RWPE2 (cell line): ENCODE measurements at regions not wholly inside any gene's neighbourhood (a gene's known extent, or its start where the extent isn't known, plus 50 kb on each side); places are given as distances from the start of the nearest gene placed in this dataset.

Experiments used
- ATAC-seq: fragments of 200-7000 bp; cut with Tn5 transposase; 3 replicates; pipeline ENCODE4 v1.9.1; 2021; ENCODE audit warnings: low read depth
- DNase-seq: peaks from one replicate; pipeline ENCODE4 v3.0.0-alpha.2; 2020; ENCODE audit warnings: low spot score
- H3K27ac ChIP-seq: fragments of 450-650 bp; 2 replicates; pipeline ENCODE4 v1.5.1; 2017; ENCODE audit warnings: mild to moderate bottlenecking; ENCODE audit not compliant: poor library complexity, severe bottlenecking
- H3K27me3 ChIP-seq: fragments of 250-450 bp; sonication (Bioruptor Pico); 2 replicates; pipeline ENCODE4 v1.5.1; 2021; ENCODE audit warnings: mild to moderate bottlenecking, moderate library complexity; ENCODE audit not compliant: insufficient read depth, poor library complexity, severe bottlenecking
- H3K36me3 ChIP-seq: fragments of 250-450 bp; sonication (Bioruptor Pico); 2 replicates; pipeline ENCODE4 v1.5.1; 2020; ENCODE audit warnings: low read depth, mild to moderate bottlenecking, moderate library complexity
- H3K4me1 ChIP-seq: fragments of 250-450 bp; sonication (Bioruptor Pico); 2 replicates; pipeline ENCODE4 v1.5.1; 2021; ENCODE audit warnings: mild to moderate bottlenecking, moderate library complexity; ENCODE audit not compliant: insufficient read depth, poor library complexity, severe bottlenecking
- H3K4me3 ChIP-seq: fragments of 250-450 bp; sonication (Bioruptor Pico); 2 replicates; pipeline ENCODE4 v1.5.1; 2021; ENCODE audit warnings: mild to moderate bottlenecking, moderate library complexity; ENCODE audit not compliant: severe bottlenecking
- H3K9me3 ChIP-seq: fragments of 250-450 bp; sonication (Bioruptor Pico); 2 replicates; pipeline ENCODE4 v1.5.1; 2021; ENCODE audit warnings: mild to moderate bottlenecking, moderate library complexity; ENCODE audit not compliant: severe bottlenecking
- TF ChIP-seq, protein P1 (sequence below): fragments of 450-650 bp; IDR thresholded peaks from one replicate; pipeline ENCODE4 v1.5.1; 2017; ENCODE audit warnings: mild to moderate bottlenecking, moderate library complexity; ENCODE audit not compliant: poor library complexity, severe bottlenecking

DNA sequence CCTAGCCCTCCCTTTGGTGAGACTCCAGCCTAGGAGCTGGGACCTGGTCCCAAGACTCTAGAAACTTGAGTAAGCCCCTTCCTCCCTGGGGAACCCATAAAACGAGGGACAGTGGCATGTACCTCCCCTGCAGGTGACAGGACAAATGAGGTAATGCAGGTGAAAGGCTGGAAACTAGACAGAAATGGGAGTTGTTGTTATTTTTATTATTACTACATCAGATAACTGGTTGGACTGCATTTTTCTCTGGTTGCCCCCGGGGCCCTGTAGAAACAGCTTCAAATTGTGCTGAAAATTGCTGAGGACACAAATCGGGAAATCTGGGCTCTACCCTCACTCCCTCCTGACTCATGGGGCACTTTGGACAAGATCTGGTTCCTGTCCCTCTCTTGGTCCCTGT lies 132.3 kb upstream of the WNT4 start:
- no peaks in the 10 kb centered on the region for H3K27me3 ChIP-seq
- TF ChIP-seq, protein P1, sequence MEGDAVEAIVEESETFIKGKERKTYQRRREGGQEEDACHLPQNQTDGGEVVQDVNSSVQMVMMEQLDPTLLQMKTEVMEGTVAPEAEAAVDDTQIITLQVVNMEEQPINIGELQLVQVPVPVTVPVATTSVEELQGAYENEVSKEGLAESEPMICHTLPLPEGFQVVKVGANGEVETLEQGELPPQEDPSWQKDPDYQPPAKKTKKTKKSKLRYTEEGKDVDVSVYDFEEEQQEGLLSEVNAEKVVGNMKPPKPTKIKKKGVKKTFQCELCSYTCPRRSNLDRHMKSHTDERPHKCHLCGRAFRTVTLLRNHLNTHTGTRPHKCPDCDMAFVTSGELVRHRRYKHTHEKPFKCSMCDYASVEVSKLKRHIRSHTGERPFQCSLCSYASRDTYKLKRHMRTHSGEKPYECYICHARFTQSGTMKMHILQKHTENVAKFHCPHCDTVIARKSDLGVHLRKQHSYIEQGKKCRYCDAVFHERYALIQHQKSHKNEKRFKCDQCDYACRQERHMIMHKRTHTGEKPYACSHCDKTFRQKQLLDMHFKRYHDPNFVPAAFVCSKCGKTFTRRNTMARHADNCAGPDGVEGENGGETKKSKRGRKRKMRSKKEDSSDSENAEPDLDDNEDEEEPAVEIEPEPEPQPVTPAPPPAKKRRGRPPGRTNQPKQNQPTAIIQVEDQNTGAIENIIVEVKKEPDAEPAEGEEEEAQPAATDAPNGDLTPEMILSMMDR = no peak
- no peaks in the 10 kb centered on the region for H3K9me3 ChIP-seq
- no peaks in the 10 kb centered on the region for H3K36me3 ChIP-seq
- peaks cover 8% of the 10 kb centered on the region for H3K4me1 ChIP-seq
- no peak overlapping the region for H3K27ac ChIP-seq
- ATAC-seq (peak; percentile 48; the same call in 2 of the 3 replicates), DNase-seq (no peak)
- H3K4me3 ChIP-seq = no peak overlapping the region

GRCh38 chr1:22275626-22276395 lies 132.9 kb upstream of the WNT4 start:
- Histone ChIP-seq H3K4me3 (no peak overlapping the region), H3K36me3 (no peaks in the 10 kb centered on the region), H3K4me1 (peaks cover 8% of the 10 kb centered on the region), H3K27ac (no peak overlapping the region), H3K9me3 (no peaks in the 10 kb centered on the region), H3K27me3 (no peaks in the 10 kb centered on the region)
- TF ChIP-seq, protein P1 = peak; percentile 79
- peak; percentile 85 for ATAC-seq
- no peak for DNase-seq

- ATAC-seq (no peak), DNase-seq (no peak)
- H3K27me3 ChIP-seq = no peaks in the 10 kb centered on the region
- TF ChIP-seq, protein P1 = no peak
- peaks cover 8% of the 10 kb centered on the region for H3K4me1 ChIP-seq
- H3K4me3 ChIP-seq = no peak overlapping the region
- no peaks in the 10 kb centered on the region for H3K36me3 ChIP-seq
- H3K9me3 ChIP-seq = no peaks in the 10 kb centered on the region
- no peak overlapping the region for H3K27ac ChIP-seq
Observed at GRCh38 chr1:22276396-22276748, 133.5 kb upstream of the WNT4 start.

- TF ChIP-seq, protein P1 = no peak
- Histone ChIP-seq H3K4me1 (peaks cover 8% of the 10 kb centered on the region), H3K27ac (no peak overlapping the region), H3K36me3 (no peaks in the 10 kb centered on the region), H3K27me3 (no peaks in the 10 kb centered on the region), H3K4me3 (no peak overlapping the region), H3K9me3 (no peaks in the 10 kb centered on the region)
- ATAC-seq (no peak), DNase-seq (no peak)
Observed at GRCh38 chr1:22277662-22278061, 134.8 kb upstream of the WNT4 start.

DNA sequence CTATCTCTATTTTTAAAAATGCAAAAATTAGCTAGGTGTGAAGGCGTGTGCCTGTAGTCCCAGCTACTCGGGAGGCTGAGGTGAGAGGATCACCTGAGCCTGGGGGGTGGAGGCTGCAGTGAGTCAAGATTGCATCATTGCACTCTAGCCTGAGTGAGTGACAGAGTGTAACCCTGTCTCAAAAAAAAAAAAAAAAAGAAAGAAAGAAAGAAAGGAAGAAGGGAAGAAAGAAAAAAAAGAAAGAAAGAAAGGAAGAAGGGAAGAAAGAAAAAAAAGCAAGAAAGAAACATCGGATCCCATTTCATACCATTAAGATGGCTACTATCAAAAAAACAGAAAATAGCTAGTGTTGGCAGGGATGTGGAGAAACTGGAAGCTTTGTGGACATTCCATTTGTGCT lies 136.8 kb upstream of the WNT4 start:
- no peaks in the 10 kb centered on the region for H3K9me3 ChIP-seq
- H3K27me3 ChIP-seq = no peaks in the 10 kb centered on the region
- ATAC-seq = no peak

More for the DNA sequence above, 136.8 kb upstream of the WNT4 start:
- no peak for DNase-seq
- H3K4me1 ChIP-seq = peaks cover 8% of the 10 kb centered on the region
- no peaks in the 10 kb centered on the region for H3K36me3 ChIP-seq
- H3K4me3 ChIP-seq = no peak overlapping the region
- no peak overlapping the region for H3K27ac ChIP-seq
- TF ChIP-seq, protein P1 = no peak
